ENCODE measurements at regions not wholly inside any gene's neighbourhood (a gene's known extent, or its start where the extent isn't known, plus 50 kb on each side); places are given as distances from the start of the nearest gene placed in this dataset.
"Not testable (repeated sequence)": the region's sequence is repeated elsewhere in the genome, so short reads cannot be mapped to it uniquely, and the experiment has no call there.

GRCh38 chr4:72205298-72205697 lies 173.5 kb downstream of the NPFFR2 start:
- DNase-seq (ENCODE audit: low read depth, low spot score): no peak
- Histone ChIP-seq H3K27ac (no peak overlapping the region), H3K9me3 (ENCODE audit: low read depth, low read length) (no peaks in the 10 kb centered on the region), H3K4me3 (no peak overlapping the region), H3K9ac (ENCODE audit: insufficient read length) (no peak overlapping the region), H3K36me3 (ENCODE audit: insufficient read depth, low read length) (no peaks in the 10 kb centered on the region)
- no peak for TF ChIP-seq FOXP2 (optimal IDR thresholded peaks at IDR 0.05; ENCODE audit: control extremely low read depth, extremely low read length, insufficient read depth)
- no peak for TF ChIP-seq EZH2 (IDR thresholded peaks at IDR 0.05)
- no peak for TF ChIP-seq POLR2AphosphoS5 (IDR thresholded peaks at IDR 0.05; ENCODE audit: borderline replicate concordance, low read depth, low read length)

DNA sequence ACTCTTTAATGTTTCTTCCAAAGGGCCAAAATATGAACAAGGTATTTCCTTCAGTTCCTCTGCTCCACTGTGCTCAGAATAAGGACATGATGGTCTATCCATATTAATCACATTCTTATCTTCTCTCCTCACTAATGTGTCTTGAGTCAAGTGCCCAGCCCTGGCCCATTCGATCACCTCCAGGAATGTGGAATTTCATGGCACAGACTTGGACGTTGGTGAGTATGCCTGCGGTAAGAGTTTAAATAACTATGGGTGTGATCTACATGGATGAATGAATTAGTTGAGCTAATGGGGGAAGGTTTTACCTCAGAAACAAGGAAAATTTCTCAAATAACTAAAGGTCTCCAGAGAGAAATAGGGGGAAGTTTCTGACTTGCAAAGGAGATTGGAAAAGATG lies 174.0 kb downstream of the NPFFR2 start:
- Histone ChIP-seq H3K27ac (no peak overlapping the region), H3K9ac (ENCODE audit: insufficient read length) (no peak overlapping the region), H3K4me3 (no peak overlapping the region), H3K36me3 (ENCODE audit: insufficient read depth, low read length) (no peaks in the 10 kb centered on the region), H3K9me3 (ENCODE audit: low read depth, low read length) (no peaks in the 10 kb centered on the region)
- TF ChIP-seq FOXP2 (optimal IDR thresholded peaks at IDR 0.05; ENCODE audit: control extremely low read depth, extremely low read length, insufficient read depth) (no peak), POLR2AphosphoS5 (IDR thresholded peaks at IDR 0.05; ENCODE audit: borderline replicate concordance, low read depth, low read length) (no peak), EZH2 (IDR thresholded peaks at IDR 0.05) (no peak)
- no peak for DNase-seq (ENCODE audit: low read depth, low spot score)

- TF ChIP-seq FOXP2 (optimal IDR thresholded peaks at IDR 0.05; ENCODE audit: control extremely low read depth, extremely low read length, insufficient read depth) (no peak), POLR2AphosphoS5 (IDR thresholded peaks at IDR 0.05; ENCODE audit: borderline replicate concordance, low read depth, low read length) (no peak), EZH2 (IDR thresholded peaks at IDR 0.05) (no peak)
- no peaks in the 10 kb centered on the region for H3K9me3 ChIP-seq (ENCODE audit: low read depth, low read length)
- no peak for DNase-seq (ENCODE audit: low read depth, low spot score)
- no peak overlapping the region for H3K27ac ChIP-seq
- no peak overlapping the region for H3K4me3 ChIP-seq
- no peaks in the 10 kb centered on the region for H3K36me3 ChIP-seq (ENCODE audit: insufficient read depth, low read length)
- no peak overlapping the region for H3K9ac ChIP-seq (ENCODE audit: insufficient read length)
Observed at GRCh38 chr4:72207196-72207595, 175.4 kb downstream of the NPFFR2 start.

DNA sequence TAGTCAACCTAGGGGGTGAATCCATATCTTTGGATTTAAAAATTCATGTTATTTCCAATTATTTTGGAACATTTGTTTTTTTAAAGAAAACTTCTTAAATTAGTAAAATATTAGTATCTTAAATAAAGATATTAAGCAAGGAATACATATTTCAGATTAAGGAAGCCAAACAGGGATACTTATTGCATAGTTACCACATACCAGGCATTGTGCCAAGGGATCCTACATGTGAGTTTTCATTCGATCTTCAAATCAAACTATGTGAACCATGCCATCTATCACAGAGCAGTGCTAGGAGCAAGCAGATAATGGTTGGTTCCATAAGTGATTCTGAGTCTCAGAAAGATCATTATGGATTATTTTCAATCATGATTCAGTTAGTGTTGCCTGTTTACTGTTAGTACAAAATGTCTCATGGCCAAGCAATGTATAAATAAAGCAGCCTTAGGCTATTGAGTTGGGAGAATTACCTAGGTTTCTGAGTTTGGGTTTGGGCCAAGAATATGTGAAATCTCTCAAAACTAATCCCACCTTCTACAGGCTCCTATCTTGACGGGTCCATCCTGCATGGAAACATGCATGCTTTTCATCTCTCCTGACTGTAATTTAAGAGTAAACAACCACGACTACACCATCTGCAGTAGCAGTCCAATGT lies 176.7 kb downstream of the NPFFR2 start:
- no peak for TF ChIP-seq FOXP2 (optimal IDR thresholded peaks at IDR 0.05; ENCODE audit: control extremely low read depth, extremely low read length, insufficient read depth)
- TF ChIP-seq POLR2AphosphoS5 (IDR thresholded peaks at IDR 0.05; ENCODE audit: borderline replicate concordance, low read depth, low read length): no peak
- TF ChIP-seq EZH2 (IDR thresholded peaks at IDR 0.05): no peak
- H3K4me3 ChIP-seq: no peak overlapping the region
- DNase-seq (ENCODE audit: low read depth, low spot score): peak; percentile 53
- no peak overlapping the region for H3K27ac ChIP-seq
- H3K9me3 ChIP-seq (ENCODE audit: low read depth, low read length): no peaks in the 10 kb centered on the region
- no peak overlapping the region for H3K9ac ChIP-seq (ENCODE audit: insufficient read length)
- no peaks in the 10 kb centered on the region for H3K36me3 ChIP-seq (ENCODE audit: insufficient read depth, low read length)

DNA sequence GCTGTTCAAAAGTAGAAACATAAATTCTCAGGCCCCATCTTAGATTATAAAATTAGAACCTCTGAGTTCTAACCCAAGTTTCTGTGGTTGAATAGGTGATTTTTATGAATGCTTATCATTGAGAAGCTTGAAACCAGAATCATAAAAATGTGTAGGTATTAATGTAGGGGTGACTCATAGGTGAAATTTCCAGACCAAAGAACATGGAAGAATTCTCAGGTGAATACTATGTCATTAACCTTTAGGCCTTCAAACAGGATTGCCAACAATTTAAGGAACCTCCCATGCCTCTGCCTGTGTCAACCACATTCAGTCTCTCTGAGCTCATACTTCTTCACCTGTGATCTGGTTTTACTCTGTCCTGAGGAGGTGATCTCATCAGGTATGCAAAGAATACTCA lies 177.8 kb downstream of the NPFFR2 start:
- no peak for DNase-seq (ENCODE audit: low read depth, low spot score)
- no peak overlapping the region for H3K9ac ChIP-seq (ENCODE audit: insufficient read length)
- no peaks in the 10 kb centered on the region for H3K9me3 ChIP-seq (ENCODE audit: low read depth, low read length)
- H3K4me3 ChIP-seq: no peak overlapping the region
- TF ChIP-seq FOXP2 (optimal IDR thresholded peaks at IDR 0.05; ENCODE audit: control extremely low read depth, extremely low read length, insufficient read depth) (no peak), EZH2 (IDR thresholded peaks at IDR 0.05) (no peak), POLR2AphosphoS5 (IDR thresholded peaks at IDR 0.05; ENCODE audit: borderline replicate concordance, low read depth, low read length) (no peak)
- H3K27ac ChIP-seq: no peak overlapping the region
- H3K36me3 ChIP-seq (ENCODE audit: insufficient read depth, low read length): no peaks in the 10 kb centered on the region

GRCh38 chr4:72213763-72214162 lies 182.0 kb downstream of the NPFFR2 start:
- H3K4me3 ChIP-seq; DNase-seq (ENCODE audit: low read depth, low spot score); H3K9ac ChIP-seq (ENCODE audit: insufficient read length); H3K36me3 ChIP-seq (ENCODE audit: insufficient read depth, low read length); H3K9me3 ChIP-seq (ENCODE audit: low read depth, low read length); H3K27ac ChIP-seq: not testable (repeated sequence)

GRCh38 chr4:72215198-72215597 lies 183.4 kb downstream of the NPFFR2 start:
- H3K4me3 ChIP-seq: no peak overlapping the region
- H3K27ac ChIP-seq: no peak overlapping the region
- no peak for DNase-seq (ENCODE audit: low read depth, low spot score)
- no peaks in the 10 kb centered on the region for H3K36me3 ChIP-seq (ENCODE audit: insufficient read depth, low read length)
- no peak overlapping the region for H3K9ac ChIP-seq (ENCODE audit: insufficient read length)
- H3K9me3 ChIP-seq (ENCODE audit: low read depth, low read length): no peaks in the 10 kb centered on the region
- TF ChIP-seq POLR2AphosphoS5 (IDR thresholded peaks at IDR 0.05; ENCODE audit: borderline replicate concordance, low read depth, low read length) (no peak), FOXP2 (optimal IDR thresholded peaks at IDR 0.05; ENCODE audit: control extremely low read depth, extremely low read length, insufficient read depth) (no peak), EZH2 (IDR thresholded peaks at IDR 0.05) (no peak)

GRCh38 chr4:72216539-72217277 lies 184.9 kb downstream of the NPFFR2 start:
- H3K9ac ChIP-seq (ENCODE audit: insufficient read length): no peak overlapping the region
- no peaks in the 10 kb centered on the region for H3K36me3 ChIP-seq (ENCODE audit: insufficient read depth, low read length)
- no peak for DNase-seq (ENCODE audit: low read depth, low spot score)
- no peak overlapping the region for H3K4me3 ChIP-seq
- TF ChIP-seq FOXP2 (optimal IDR thresholded peaks at IDR 0.05; ENCODE audit: control extremely low read depth, extremely low read length, insufficient read depth): no peak
- no peak for TF ChIP-seq POLR2AphosphoS5 (IDR thresholded peaks at IDR 0.05; ENCODE audit: borderline replicate concordance, low read depth, low read length)
- no peak for TF ChIP-seq EZH2 (IDR thresholded peaks at IDR 0.05)
- H3K9me3 ChIP-seq (ENCODE audit: low read depth, low read length): no peaks in the 10 kb centered on the region
- no peak overlapping the region for H3K27ac ChIP-seq

All from SK-N-MC (cell line).